HG02884 (cell line): ENCODE measurements at regions not wholly inside any gene's neighbourhood (a gene's known extent, or its start where the extent isn't known, plus 50 kb on each side); places are given as distances from the start of the nearest gene placed in this dataset.
"Not testable (repeated sequence)": the region's sequence is repeated elsewhere in the genome, so short reads cannot be mapped to it uniquely, and the experiment has no call there.

Experiments
- ATAC-seq: cut with Tn5 transposase; IDR thresholded peaks from one replicate; pipeline ENCODE4 v1.9.1; 2021; ENCODE audit warnings: mild to moderate bottlenecking, moderate library complexity; ENCODE audit not compliant: unreplicated experiment

GRCh38 chr5:124154714-124155113, 591.7 kb downstream of the ZNF608 start:
- no peak for ATAC-seq

GRCh38 chr5:124153588-124153987, 592.9 kb downstream of the ZNF608 start:
- no peak for ATAC-seq

GRCh38 chr5:124148574-124148973, 597.9 kb downstream of the ZNF608 start:
- ATAC-seq = no peak

- no peak for ATAC-seq
Observed at GRCh38 chr5:124140060-124140459, 606.4 kb downstream of the ZNF608 start.

GRCh38 chr5:124139477-124139876, 607.0 kb downstream of the ZNF608 start:
- no peak for ATAC-seq

- ATAC-seq = no peak
Observed at GRCh38 chr5:124136609-124137008, 609.8 kb downstream of the ZNF608 start.

GRCh38 chr5:124134941-124135340, 611.5 kb downstream of the ZNF608 start:
- ATAC-seq = no peak

GRCh38 chr5:124133406-124133805, 613.0 kb downstream of the ZNF608 start:
- ATAC-seq = no peak

GRCh38 chr5:124132843-124133242, 613.6 kb downstream of the ZNF608 start:
- no peak for ATAC-seq

GRCh38 chr5:124131466-124131865, 615.0 kb downstream of the ZNF608 start:
- ATAC-seq = no peak

- no peak for ATAC-seq
Observed at GRCh38 chr5:124130816-124131215, 615.6 kb downstream of the ZNF608 start.

- ATAC-seq = no peak
Observed at GRCh38 chr5:124128867-124129266, 616.9 kb downstream of the CSNK1G3 start.

GRCh38 chr5:124126504-124127217, 614.7 kb downstream of the CSNK1G3 start:
- ATAC-seq = no peak

- ATAC-seq = no peak
Observed at GRCh38 chr5:124124711-124125229, 612.8 kb downstream of the CSNK1G3 start.

- ATAC-seq = no peak
Observed at GRCh38 chr5:124121198-124121597, 609.2 kb downstream of the CSNK1G3 start.

GRCh38 chr5:124114911-124115310, 602.9 kb downstream of the CSNK1G3 start:
- ATAC-seq = no peak

GRCh38 chr5:124111886-124112285, 599.9 kb downstream of the CSNK1G3 start:
- ATAC-seq = no peak

GRCh38 chr5:124110942-124111341, 599.0 kb downstream of the CSNK1G3 start:
- no peak for ATAC-seq

GRCh38 chr5:124105326-124105725, 593.3 kb downstream of the CSNK1G3 start:
- ATAC-seq = no peak

- ATAC-seq = no peak
Observed at GRCh38 chr5:124104821-124105220, 592.8 kb downstream of the CSNK1G3 start.

- no peak for ATAC-seq
Observed at GRCh38 chr5:124104344-124104743, 592.4 kb downstream of the CSNK1G3 start.

- ATAC-seq = no peak
Observed at GRCh38 chr5:124103671-124104070, 591.7 kb downstream of the CSNK1G3 start.

GRCh38 chr5:124103056-124103455, 591.1 kb downstream of the CSNK1G3 start:
- ATAC-seq = not testable (repeated sequence)
